Caco-2 (cell line): ENCODE measurements at regions not wholly inside any gene's neighbourhood (a gene's known extent, or its start where the extent isn't known, plus 50 kb on each side); places are given as distances from the start of the nearest gene placed in this dataset.

Experiments used
- BruUV-seq: library from RNA; stranded (reverse); fragments of 400-500 nt; replicated peaks from 2 replicates; lab custom pipeline; 2021; lab: Mats Ljungman, UMichigan
- CTCF ChIA-PET: fragments of 300-600 bp; sonication (Branson Sonifier 250); formaldehyde crosslinking; loops from one replicate; lab custom pipeline; 2022; ENCODE audit warnings: antibody characterized with exemption; lab: Charles Lee
- POLR2A ChIA-PET: fragments of 300-600 bp; sonication (Branson Sonifier 250); formaldehyde crosslinking; loops from one replicate; lab custom pipeline; 2022; ENCODE audit warnings: antibody characterized with exemption; lab: Charles Lee
- DNase-seq, 2 experiments: peaks; one replicate each; pipeline versions ENCODE4 v3.0.0 to v3.0.0-alpha.2; 2020 to 2022
- H3K27me3 ChIP-seq: replicated peaks from 2 replicates; pipeline ENCODE4 v1.6.0; 2011; ENCODE audit warnings: low read length; ENCODE audit not compliant: control insufficient read depth, insufficient read depth
- H3K36me3 ChIP-seq: 2 replicates; pipeline ENCODE4 v1.5.1; 2011; ENCODE audit warnings: low read length; ENCODE audit not compliant: control insufficient read depth, insufficient read depth
- H3K4me1 ChIP-seq: fragments of 250-450 bp; sonication (Bioruptor Pico); 2 replicates; pipeline ENCODE4 v1.5.1; 2020; ENCODE audit warnings: mild to moderate bottlenecking
- H3K4me3 ChIP-seq: 2 replicates; pipeline ENCODE4 v1.5.1; 2011; ENCODE audit warnings: low read depth, mild to moderate bottlenecking, control low read depth, low read length
- H3K9me3 ChIP-seq: fragments of 250-450 bp; sonication (Bioruptor Pico); 2 replicates; pipeline ENCODE4 v1.5.1; 2020; ENCODE audit warnings: mild to moderate bottlenecking, moderate library complexity
- H3K27ac Mint-ChIP-seq: one replicate; pipeline ENCODE4 v1.8.0; 2022; ENCODE audit warnings: mixed read lengths; ENCODE audit not compliant: unreplicated experiment
- H3K27me3 Mint-ChIP-seq: one replicate; pipeline ENCODE4 v1.8.0; 2022; ENCODE audit warnings: mixed read lengths; ENCODE audit not compliant: insufficient read depth, unreplicated experiment
- H3K36me3 Mint-ChIP-seq: one replicate; pipeline ENCODE4 v1.8.0; 2022; ENCODE audit warnings: mild to moderate bottlenecking, mixed read lengths; ENCODE audit not compliant: insufficient read depth, unreplicated experiment
- H3K4me1 Mint-ChIP-seq: one replicate; pipeline ENCODE4 v1.8.0; 2022; ENCODE audit warnings: low read depth, mixed read lengths; ENCODE audit not compliant: unreplicated experiment
- H3K4me3 Mint-ChIP-seq: one replicate; pipeline ENCODE4 v1.8.0; 2022; ENCODE audit warnings: mild to moderate bottlenecking, moderate library complexity, mixed read lengths; ENCODE audit not compliant: unreplicated experiment
- H3K9me3 Mint-ChIP-seq: one replicate; pipeline ENCODE4 v1.8.0; 2022; ENCODE audit warnings: mixed read lengths; ENCODE audit not compliant: unreplicated experiment
- CTCF ChIP-seq, 2 experiments: fragments of 200-600 bp in 1 of 2; IDR thresholded peaks; 1 replicate in 1 of 2; 2 replicates in 1 of 2; pipeline versions ENCODE4 v1.5.1 to v1.8.0; 2011 to 2022; ENCODE audit warnings: antibody characterized with exemption in 1 of 2, control low read depth in 1 of 2, inconsistent platforms in 1 of 2, low read depth in 1 of 2, low read length in 1 of 2, mild to moderate bottlenecking in 1 of 2, moderate library complexity in 1 of 2; ENCODE audit not compliant: insufficient read depth in 1 of 2, severe bottlenecking in 1 of 2, unreplicated experiment in 1 of 2
- intact Hi-C: fragments of 100-400 bp; cut with micrococcal nuclease; formaldehyde crosslinking; loops from one replicate; pipeline ENCODE4 v1.10.0; 2022; ENCODE audit not compliant: unreplicated experiment

GRCh38 chr10:2895594-2896196 is 171.7 kb upstream of the PFKP start:
- ChIA-PET CTCF (no interaction called here), POLR2A (no interaction called here)
- TF ChIP-seq CTCF (IDR thresholded peaks at IDR 0.05; ENCODE audit: insufficient read depth in 1 of 2, low read depth in 1 of 2, low read length in 1 of 2, severe bottlenecking in 1 of 2, unreplicated experiment in 1 of 2) = no peak
- Histone ChIP-seq H3K4me1 (no peaks in the 10 kb centered on the region), H3K27me3 (no peaks in the 10 kb centered on the region), H3K9me3 (no peaks in the 10 kb centered on the region), H3K36me3 (no peaks in the 10 kb centered on the region), H3K4me3 (no peak overlapping the region)
- Mint-ChIP-seq H3K36me3 (no peaks in the 10 kb centered on the region), H3K4me3 (no peak overlapping the region), H3K27ac (no peak overlapping the region), H3K9me3 (no peaks in the 10 kb centered on the region), H3K4me1 (no peaks in the 10 kb centered on the region), H3K27me3 (peaks cover 25% of the 10 kb centered on the region)
- no TSS peak for BruUV-seq
- DNase-seq = no peak
- intact Hi-C loops = no loop called here

- no peaks in the 10 kb centered on the region for H3K36me3 ChIP-seq
- no peak for TF ChIP-seq CTCF (IDR thresholded peaks at IDR 0.05; ENCODE audit: insufficient read depth in 1 of 2, low read depth in 1 of 2, low read length in 1 of 2, severe bottlenecking in 1 of 2, unreplicated experiment in 1 of 2)
- H3K27ac Mint-ChIP-seq = no peak overlapping the region
- no peaks in the 10 kb centered on the region for H3K27me3 ChIP-seq
- H3K4me1 Mint-ChIP-seq = no peaks in the 10 kb centered on the region
- peaks cover 21% of the 10 kb centered on the region for H3K27me3 Mint-ChIP-seq
- H3K4me3 ChIP-seq = no peak overlapping the region
- H3K9me3 ChIP-seq = no peaks in the 10 kb centered on the region
- DNase-seq = no peak
- H3K9me3 Mint-ChIP-seq = no peaks in the 10 kb centered on the region
- no TSS peak for BruUV-seq
- ChIA-PET CTCF (no interaction called here), POLR2A (no interaction called here)
- H3K4me3 Mint-ChIP-seq = no peak overlapping the region
- H3K4me1 ChIP-seq = no peaks in the 10 kb centered on the region
- no peaks in the 10 kb centered on the region for H3K36me3 Mint-ChIP-seq
- intact Hi-C loops = no loop called here
Observed at GRCh38 chr10:2893991-2894390, 173.4 kb upstream of the PFKP start.

DNA sequence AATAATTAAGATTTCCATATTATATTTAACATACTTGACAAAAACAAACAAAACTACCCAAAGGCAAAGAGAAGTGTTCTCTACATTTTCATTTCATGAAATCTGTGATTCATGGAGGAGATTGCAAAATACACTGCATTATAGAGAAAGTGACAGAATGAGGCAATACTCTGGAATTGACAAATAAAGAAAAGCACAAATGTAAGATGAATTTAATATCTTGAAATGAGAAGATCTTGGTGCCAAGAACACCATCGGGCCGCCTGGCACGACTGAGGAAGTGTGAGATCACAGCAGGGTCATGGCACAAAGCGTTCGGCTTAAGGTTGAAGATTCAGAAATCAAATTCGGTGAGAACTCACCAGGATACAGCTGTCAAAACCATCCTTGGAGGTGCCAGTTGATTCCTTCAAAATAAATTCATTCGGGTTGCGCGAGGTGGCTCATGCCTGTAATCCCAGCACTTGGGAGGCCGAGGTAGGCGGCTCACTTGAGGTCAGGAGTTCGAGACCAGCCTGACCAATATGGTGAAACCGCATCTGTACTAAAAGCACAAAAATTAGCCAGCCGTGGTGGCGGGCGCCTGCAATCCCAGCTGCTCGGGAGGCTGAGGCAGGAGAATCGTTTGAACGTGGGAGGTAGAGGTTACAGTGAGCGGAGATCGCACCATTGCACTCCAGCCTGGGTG is 174.0 kb upstream of the PFKP start:
- Histone ChIP-seq H3K36me3 (no peaks in the 10 kb centered on the region), H3K27me3 (no peaks in the 10 kb centered on the region; the same call in 1 of the 2 replicates), H3K4me3 (no peak overlapping the region), H3K4me1 (no peaks in the 10 kb centered on the region), H3K9me3 (no peaks in the 10 kb centered on the region)
- no TSS peak for BruUV-seq
- intact Hi-C loops = no loop called here
- Mint-ChIP-seq H3K36me3 (no peaks in the 10 kb centered on the region), H3K27me3 (peaks cover 21% of the 10 kb centered on the region), H3K9me3 (peaks cover 6% of the 10 kb centered on the region), H3K4me1 (no peaks in the 10 kb centered on the region), H3K4me3 (no peak overlapping the region), H3K27ac (no peak overlapping the region)
- ChIA-PET POLR2A (no interaction called here), CTCF (no interaction called here)
- TF ChIP-seq CTCF (IDR thresholded peaks at IDR 0.05; ENCODE audit: insufficient read depth in 1 of 2, low read depth in 1 of 2, low read length in 1 of 2, severe bottlenecking in 1 of 2, unreplicated experiment in 1 of 2) = no peak
- DNase-seq = no peak
